EH (cell line): ENCODE measurements at regions not wholly inside any gene's neighbourhood (a gene's known extent, or its start where the extent isn't known, plus 50 kb on each side); places are given as distances from the start of the nearest gene placed in this dataset.

Experiments
- DNase-seq: peaks from one replicate; pipeline ENCODE4 v3.0.0-alpha.2; 2015; ENCODE audit warnings: low read depth

DNA sequence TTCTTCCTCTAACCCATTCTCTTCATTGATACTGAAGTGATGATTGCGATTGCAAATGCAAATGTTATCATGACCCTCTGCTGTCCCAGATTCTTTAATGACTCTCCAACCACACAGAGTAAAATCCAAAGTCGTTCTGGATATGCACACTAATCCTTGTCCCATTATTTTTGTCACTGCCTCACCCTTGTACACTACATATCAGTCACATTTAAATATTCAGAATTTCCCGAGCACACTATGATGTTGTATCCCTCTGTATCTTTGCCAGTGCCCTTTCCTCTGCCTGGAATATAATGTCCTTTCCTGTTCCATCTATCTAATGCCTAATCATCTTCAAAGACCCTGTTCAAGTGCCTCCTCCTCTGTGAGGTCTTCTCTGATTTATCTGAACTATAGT lies 55.4 kb upstream of the MMP13 start:
- DNase-seq, result no peak

- DNase-seq, result peak; percentile 84
These were observed 52.0 kb upstream of the MMP13 start for GRCh38 chr11:103007521-103007920.
